Skeletal muscle satellite cell (primary cell): ENCODE measurements at regions not wholly inside any gene's neighbourhood (a gene's known extent, or its start where the extent isn't known, plus 50 kb on each side); places are given as distances from the start of the nearest gene placed in this dataset.
"Not testable (repeated sequence)": the region's sequence is repeated elsewhere in the genome, so short reads cannot be mapped to it uniquely, and the experiment has no call there.

ENCODE experiments used
- H3K27me3 ChIP-seq: 2 replicates; pipeline ENCODE4 v1.7.0; 2013; ENCODE audit warnings: low read length; ENCODE audit not compliant: control insufficient read depth, insufficient read depth
- H3K36me3 ChIP-seq: 2 replicates; pipeline ENCODE4 v1.7.0; 2013; ENCODE audit warnings: mild to moderate bottlenecking, control low read depth, low read length; ENCODE audit not compliant: insufficient read depth
- H3K4me1 ChIP-seq: 2 replicates; pipeline ENCODE4 v1.7.0; 2013; ENCODE audit warnings: low read length; ENCODE audit not compliant: control insufficient read depth, insufficient read depth
- H3K4me2 ChIP-seq: 2 replicates; pipeline ENCODE4 v1.7.0; 2013; ENCODE audit warnings: mild to moderate bottlenecking, low read length
- H3K4me3 ChIP-seq: 2 replicates; pipeline ENCODE4 v1.7.0; 2013; ENCODE audit warnings: low read length
- H3K9ac ChIP-seq: 2 replicates; pipeline ENCODE4 v1.7.0; 2013; ENCODE audit warnings: mild to moderate bottlenecking, low read depth, low read length, moderate library complexity
- H3K9me3 ChIP-seq: replicated peaks from 2 replicates; pipeline ENCODE4 v1.7.0; 2013; ENCODE audit warnings: mild to moderate bottlenecking, control low read depth, low read length

- H3K4me1 ChIP-seq, result no peaks in the 10 kb centered on the region
- no peaks in the 10 kb centered on the region for H3K9me3 ChIP-seq
- no peak overlapping the region for H3K4me3 ChIP-seq
- no peak overlapping the region for H3K4me2 ChIP-seq
- H3K9ac ChIP-seq, result no peak overlapping the region
- no peaks in the 10 kb centered on the region for H3K27me3 ChIP-seq
- H3K36me3 ChIP-seq, result no peaks in the 10 kb centered on the region
These were observed 89.7 kb downstream of the TRIM42 start for GRCh38 chr3:140767566-140767965.

DNA sequence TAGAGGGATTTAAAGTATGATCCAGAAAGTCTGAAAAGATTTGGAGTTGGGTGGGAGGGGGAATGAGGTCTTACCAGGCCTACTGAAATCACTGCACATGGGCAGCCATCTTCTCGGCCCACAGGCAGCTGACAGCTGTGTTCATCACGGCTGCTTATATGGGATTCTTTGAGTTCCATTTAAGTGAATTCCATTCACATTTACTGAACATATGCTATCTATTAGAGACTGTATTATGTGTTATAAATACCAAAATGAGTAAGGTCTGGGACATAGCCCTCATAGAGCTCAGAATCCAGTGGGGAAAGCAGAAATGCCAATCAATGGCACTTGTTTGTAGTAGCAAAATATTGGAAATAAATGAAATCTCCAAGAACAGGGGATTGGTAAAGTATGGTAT, 91.1 kb downstream of the TRIM42 start:
- Histone ChIP-seq H3K9ac (no peak overlapping the region), H3K4me3 (no peak overlapping the region), H3K4me2 (no peak overlapping the region), H3K4me1 (no peaks in the 10 kb centered on the region), H3K27me3 (no peaks in the 10 kb centered on the region), H3K9me3 (no peaks in the 10 kb centered on the region), H3K36me3 (no peaks in the 10 kb centered on the region)

- H3K27me3 ChIP-seq, result no peaks in the 10 kb centered on the region
These were observed 92.1 kb downstream of the TRIM42 start for GRCh38 chr3:140769951-140770350.

GRCh38 chr3:140770977-140771667, 93.3 kb downstream of the TRIM42 start:
- Histone ChIP-seq H3K9ac (no peak overlapping the region), H3K4me2 (no peak overlapping the region), H3K4me1 (no peaks in the 10 kb centered on the region)

More at GRCh38 chr3:140769951-140770350, 92.1 kb downstream of the TRIM42 start:
- Histone ChIP-seq H3K9ac (no peak overlapping the region), H3K36me3 (no peaks in the 10 kb centered on the region), H3K4me2 (no peak overlapping the region), H3K4me3 (no peak overlapping the region), H3K9me3 (no peaks in the 10 kb centered on the region), H3K4me1 (no peaks in the 10 kb centered on the region)

GRCh38 chr3:140777631-140778233, 99.9 kb downstream of the TRIM42 start:
- Histone ChIP-seq H3K4me2 (no peak overlapping the region), H3K4me1 (no peaks in the 10 kb centered on the region), H3K4me3 (no peak overlapping the region), H3K9me3 (no peaks in the 10 kb centered on the region), H3K9ac (no peak overlapping the region), H3K27me3 (no peaks in the 10 kb centered on the region), H3K36me3 (no peaks in the 10 kb centered on the region)

More at GRCh38 chr3:140770977-140771667, 93.3 kb downstream of the TRIM42 start:
- Histone ChIP-seq H3K36me3 (no peaks in the 10 kb centered on the region), H3K27me3 (no peaks in the 10 kb centered on the region), H3K4me3 (no peak overlapping the region), H3K9me3 (no peaks in the 10 kb centered on the region)

- no peaks in the 10 kb centered on the region for H3K27me3 ChIP-seq
- H3K4me3 ChIP-seq, result no peak overlapping the region
- H3K9ac ChIP-seq, result no peak overlapping the region
- H3K36me3 ChIP-seq, result no peaks in the 10 kb centered on the region
- no peak overlapping the region for H3K4me2 ChIP-seq
- H3K9me3 ChIP-seq, result no peaks in the 10 kb centered on the region
- no peaks in the 10 kb centered on the region for H3K4me1 ChIP-seq
These were observed 113.5 kb downstream of the TRIM42 start for GRCh38 chr3:140791368-140791767.

DNA sequence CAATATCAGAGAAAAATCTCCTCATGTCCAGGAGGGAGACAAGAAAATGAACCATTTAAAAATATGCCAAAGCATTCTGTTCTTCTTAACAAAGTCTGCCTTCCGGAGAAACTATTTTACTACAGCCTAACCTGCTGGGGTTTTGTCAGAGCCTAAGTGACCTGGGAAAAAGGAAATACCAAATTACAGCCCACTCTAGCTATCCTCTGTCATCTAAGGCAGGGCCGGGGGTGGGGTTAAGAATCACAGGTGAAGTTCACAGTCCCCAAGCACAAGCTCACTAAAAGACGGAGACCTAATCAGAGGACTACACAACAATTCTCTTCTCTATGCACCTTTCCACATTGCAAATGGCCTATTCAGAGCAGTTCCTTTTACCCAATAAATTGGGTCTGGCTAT, 116.6 kb downstream of the TRIM42 start:
- H3K9ac ChIP-seq, result no peak overlapping the region
- no peak overlapping the region for H3K4me2 ChIP-seq
- no peaks in the 10 kb centered on the region for H3K36me3 ChIP-seq
- no peak overlapping the region for H3K4me3 ChIP-seq
- H3K9me3 ChIP-seq, result no peaks in the 10 kb centered on the region
- H3K4me1 ChIP-seq, result no peaks in the 10 kb centered on the region
- no peaks in the 10 kb centered on the region for H3K27me3 ChIP-seq

- not testable (repeated sequence) for H3K27me3 ChIP-seq, H3K4me2 ChIP-seq, H3K9ac ChIP-seq, H3K36me3 ChIP-seq, H3K4me1 ChIP-seq, H3K4me3 ChIP-seq, H3K9me3 ChIP-seq
These were observed 125.0 kb downstream of the TRIM42 start for GRCh38 chr3:140802898-140803297.

GRCh38 chr3:140809316-140809715, 131.5 kb downstream of the TRIM42 start:
- no peaks in the 10 kb centered on the region for H3K9me3 ChIP-seq
- H3K4me2 ChIP-seq, result no peak overlapping the region
- H3K9ac ChIP-seq, result no peak overlapping the region
- no peaks in the 10 kb centered on the region for H3K4me1 ChIP-seq
- no peak overlapping the region for H3K4me3 ChIP-seq
- no peaks in the 10 kb centered on the region for H3K27me3 ChIP-seq
- H3K36me3 ChIP-seq, result no peaks in the 10 kb centered on the region

DNA sequence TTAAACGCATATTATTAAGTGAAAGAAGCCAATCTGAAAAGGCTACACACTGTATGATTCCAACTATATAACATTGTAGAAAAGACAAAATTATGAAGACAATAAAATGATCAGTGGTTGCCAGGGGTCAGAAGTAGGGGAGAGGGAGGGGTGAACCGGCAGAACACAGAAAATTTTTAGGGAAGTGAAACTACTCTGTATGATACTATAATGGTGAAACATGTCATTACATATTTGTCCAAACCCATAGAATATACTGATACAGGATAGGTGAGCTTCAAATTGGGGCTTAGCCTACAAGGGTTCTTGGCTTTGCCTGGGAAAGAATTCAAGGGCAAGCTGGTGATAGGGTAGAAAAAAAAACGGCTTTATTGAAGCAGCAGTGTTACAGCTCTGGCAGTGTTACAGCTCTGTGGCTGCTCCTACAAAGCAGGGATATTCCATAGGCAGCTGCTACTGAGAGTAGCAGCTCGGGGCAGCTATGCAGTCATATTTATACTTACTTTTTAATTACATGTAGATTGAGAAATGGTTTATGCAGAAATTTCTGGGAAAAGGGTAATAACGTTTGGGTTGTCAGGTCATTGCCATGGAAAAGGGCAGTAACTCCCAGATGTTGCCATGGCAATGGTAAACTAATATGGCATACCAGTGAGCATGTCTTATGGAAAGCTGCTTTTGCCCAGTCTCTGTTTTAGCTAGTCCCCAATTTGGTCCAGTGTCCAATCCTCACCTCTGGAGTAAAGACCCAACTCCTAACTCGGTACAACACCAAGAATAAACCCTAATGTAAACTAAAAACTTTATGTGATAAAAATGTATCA, 125.1 kb upstream of the SLC25A36 start:
- no peaks in the 10 kb centered on the region for H3K4me1 ChIP-seq
- H3K4me3 ChIP-seq, result no peak overlapping the region
- no peaks in the 10 kb centered on the region for H3K36me3 ChIP-seq
- no peaks in the 10 kb centered on the region for H3K27me3 ChIP-seq
- no peak overlapping the region for H3K9ac ChIP-seq
- H3K9me3 ChIP-seq, result no peaks in the 10 kb centered on the region
- no peak overlapping the region for H3K4me2 ChIP-seq

DNA sequence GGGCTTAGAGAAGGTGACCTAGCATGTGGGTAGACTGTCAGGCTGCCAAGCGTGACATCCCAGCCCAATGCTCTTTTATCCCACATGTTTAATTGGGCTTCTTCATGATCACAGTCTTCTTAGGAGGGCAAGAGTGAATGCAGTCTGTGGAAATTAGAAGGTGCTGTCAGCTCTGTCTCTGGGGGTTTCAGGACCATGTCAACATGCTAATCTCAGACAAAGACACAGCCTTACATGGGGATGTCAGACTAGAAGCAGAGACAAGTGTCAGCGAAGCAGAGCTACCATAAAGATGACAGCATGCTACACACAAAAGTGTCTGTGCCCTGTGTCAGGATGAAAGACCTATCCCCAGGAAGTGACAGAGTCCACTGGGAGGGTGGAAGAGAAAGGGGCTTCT, 120.1 kb upstream of the SLC25A36 start:
- Histone ChIP-seq H3K4me1 (no peaks in the 10 kb centered on the region), H3K36me3 (no peaks in the 10 kb centered on the region), H3K4me3 (no peak overlapping the region), H3K9me3 (no peaks in the 10 kb centered on the region), H3K4me2 (no peak overlapping the region), H3K27me3 (peaks cover 4% of the 10 kb centered on the region), H3K9ac (no peak overlapping the region)
